ENCODE measurements at regions not wholly inside any gene's neighbourhood (a gene's known extent, or its start where the extent isn't known, plus 50 kb on each side); places are given as distances from the start of the nearest gene placed in this dataset.

GRCh38 chr1:22288593-22289241 is 145.8 kb upstream of the WNT4 start:
- TF ChIP-seq EZH2 (IDR thresholded peaks at IDR 0.05; ENCODE audit: low read depth, low read length, severe bottlenecking): no peak
- TF ChIP-seq MAX (IDR thresholded peaks at IDR 0.05): no peak
- TF ChIP-seq SP2 (IDR thresholded peaks at IDR 0.05; ENCODE audit: low read length): no peak
- TF ChIP-seq CTCF (IDR thresholded peaks at IDR 0.05; ENCODE audit: control extremely low read depth in 1 of 3, insufficient read depth in 1 of 3, low read depth in 1 of 3, low read length in 3 of 3): no peak
- no peak for TF ChIP-seq GABPA (IDR thresholded peaks at IDR 0.05; ENCODE audit: borderline replicate concordance, insufficient read depth, low read length)

Measured in H1 (cell line).